Nucleus accumbens (tissue), 56 donors: ENCODE measurements at regions not wholly inside any gene's neighbourhood (a gene's known extent, or its start where the extent isn't known, plus 50 kb on each side); places are given as distances from the start of the nearest gene placed in this dataset.

Source experiments
- DNase-seq, 56 donors: peaks; one replicate each; lab custom pipeline; 2025; lab: John Stamatoyannopoulos, UW

GRCh38 chr7:22659741-22660140 lies 67.3 kb upstream of the IL6 start:
- DNase-seq: no peak

- DNase-seq: no peak
Observed at GRCh38 chr7:22658031-22658430, 69.0 kb upstream of the IL6 start.

- DNase-seq: no peak
Observed at GRCh38 chr7:22657479-22657878, 69.5 kb upstream of the IL6 start.

DNA sequence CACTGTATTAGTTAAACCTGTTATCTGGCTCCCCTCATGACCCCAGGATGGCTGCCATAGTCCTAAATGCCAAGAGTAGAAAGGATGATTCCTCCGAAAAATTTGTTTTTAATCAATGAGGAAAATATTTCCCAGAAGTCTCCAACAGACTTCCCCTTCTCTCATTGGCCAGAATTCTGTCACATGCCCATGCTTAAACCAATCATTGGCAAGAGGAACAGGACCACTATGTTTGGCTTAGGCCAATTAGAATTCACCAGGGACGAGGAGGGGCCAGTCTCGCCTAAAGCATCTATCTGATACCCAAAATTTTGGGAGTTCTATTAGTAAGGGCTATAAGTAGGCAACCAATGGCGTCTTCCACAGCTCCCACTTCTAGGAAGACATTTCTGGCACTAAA lies 71.2 kb upstream of the IL6 start:
- DNase-seq: no peak

GRCh38 chr7:22654831-22655230 lies 72.2 kb upstream of the IL6 start:
- DNase-seq: no peak

DNA sequence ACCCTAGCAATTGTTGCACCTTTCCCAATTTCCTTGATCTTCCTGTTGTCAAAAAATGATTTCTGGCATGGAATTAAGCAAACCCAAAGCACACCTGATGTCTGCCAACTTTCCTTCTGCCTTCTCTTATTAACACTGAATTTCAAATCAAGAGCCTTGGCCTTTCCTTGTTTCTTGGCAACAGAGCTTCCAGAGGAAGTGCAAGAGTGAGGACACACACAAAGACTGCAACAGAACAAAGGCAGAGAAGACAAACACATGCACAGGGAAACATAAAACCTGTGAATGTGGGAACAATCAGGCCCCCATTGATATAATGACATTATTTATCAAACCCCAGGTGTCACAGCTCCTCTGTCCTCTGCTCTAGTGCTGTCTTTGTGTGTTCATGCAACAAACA lies 73.0 kb upstream of the IL6 start:
- DNase-seq: no peak

DNA sequence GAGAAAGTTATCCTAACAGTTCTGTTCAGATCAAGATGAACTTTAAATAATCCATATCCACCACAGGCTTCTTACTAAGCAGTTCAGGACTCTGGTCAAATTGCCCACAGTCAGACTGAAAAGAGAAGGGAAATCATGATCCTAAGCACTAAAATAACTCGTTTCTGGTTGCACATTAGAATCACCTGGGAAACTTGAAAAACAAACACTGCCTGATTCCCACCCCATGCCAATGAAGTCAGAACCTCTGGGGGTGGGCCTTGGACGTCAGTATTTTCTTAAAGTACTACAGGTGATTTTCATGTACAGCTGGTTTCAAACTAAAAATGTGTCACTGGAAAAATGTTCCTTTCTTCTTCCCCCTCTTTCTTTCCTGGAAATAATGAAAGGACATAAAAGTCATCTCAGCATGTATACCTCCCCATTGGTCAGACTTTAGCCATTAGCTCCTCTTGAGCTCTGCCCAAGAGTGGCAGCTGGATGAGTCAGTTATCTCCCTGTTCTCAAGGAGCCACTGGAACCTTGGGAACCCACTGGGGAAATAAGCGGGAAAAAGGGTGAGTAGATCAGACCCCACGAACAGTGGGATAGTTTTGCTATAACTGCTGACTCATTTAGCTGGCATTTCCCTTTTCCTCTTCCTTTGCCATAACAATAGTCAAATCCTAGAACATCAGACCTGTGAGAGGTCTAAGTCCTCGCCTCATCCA lies 75.3 kb upstream of the IL6 start:
- DNase-seq: no peak

- DNase-seq: no peak
Observed at GRCh38 chr7:22651036-22651435, 76.0 kb upstream of the IL6 start.

DNA sequence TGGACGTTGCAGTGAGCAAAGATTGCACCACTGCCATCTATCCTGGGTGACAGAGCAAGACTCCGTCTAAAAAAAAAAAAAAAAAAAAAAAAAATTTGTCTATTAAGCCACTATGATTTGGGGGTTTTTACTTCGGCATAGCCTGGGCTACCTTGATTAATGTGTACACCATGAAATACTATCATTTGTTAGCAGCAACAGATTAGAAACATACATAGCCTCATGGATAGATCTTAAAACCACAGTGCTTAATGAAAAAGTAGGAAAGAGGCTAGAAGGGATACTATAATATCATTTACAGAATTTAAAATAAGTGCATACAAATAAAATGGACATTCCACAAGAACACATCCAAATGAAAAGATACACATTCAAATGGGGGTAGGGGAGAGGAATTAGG lies 77.3 kb upstream of the IL6 start:
- no peak for DNase-seq

GRCh38 chr7:22647451-22648257 lies 79.3 kb upstream of the IL6 start:
- DNase-seq: no peak

DNA sequence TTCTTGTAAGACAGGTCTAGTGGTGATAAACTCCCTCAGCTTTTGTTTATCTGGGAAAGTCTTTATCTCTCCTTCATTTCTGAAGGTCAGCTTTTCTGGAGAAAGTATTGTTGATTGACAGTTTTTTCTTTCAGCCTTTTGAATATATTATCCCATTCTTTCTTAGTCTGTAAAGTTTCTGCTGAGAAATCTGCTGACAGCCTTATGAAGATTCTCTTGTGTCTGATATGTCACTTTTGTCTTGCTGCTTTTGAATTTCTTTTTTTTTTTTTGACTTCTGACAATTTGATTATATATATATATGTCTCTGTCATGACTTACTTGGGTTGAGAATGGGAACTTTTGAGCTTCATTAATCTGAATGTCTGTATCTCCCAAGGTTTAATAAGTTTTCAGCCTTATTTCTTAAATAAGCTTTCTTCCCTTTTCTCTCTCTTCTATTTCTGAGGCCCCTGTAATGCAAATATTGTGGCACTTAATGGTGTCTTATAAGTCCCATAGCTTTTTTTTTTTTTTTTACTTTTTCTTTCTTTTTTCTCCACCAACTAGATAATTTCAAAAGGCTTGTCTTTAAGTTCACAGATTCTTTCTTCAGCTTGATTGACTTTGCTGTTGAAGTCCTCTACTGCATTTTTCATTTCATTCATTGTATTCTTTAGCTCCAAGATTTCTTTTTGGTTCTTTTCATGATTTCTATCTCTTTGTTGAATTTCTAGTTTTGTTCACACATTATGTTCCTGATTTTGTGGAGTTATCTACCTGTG lies 81.4 kb upstream of the IL6 start:
- DNase-seq: no peak

DNA sequence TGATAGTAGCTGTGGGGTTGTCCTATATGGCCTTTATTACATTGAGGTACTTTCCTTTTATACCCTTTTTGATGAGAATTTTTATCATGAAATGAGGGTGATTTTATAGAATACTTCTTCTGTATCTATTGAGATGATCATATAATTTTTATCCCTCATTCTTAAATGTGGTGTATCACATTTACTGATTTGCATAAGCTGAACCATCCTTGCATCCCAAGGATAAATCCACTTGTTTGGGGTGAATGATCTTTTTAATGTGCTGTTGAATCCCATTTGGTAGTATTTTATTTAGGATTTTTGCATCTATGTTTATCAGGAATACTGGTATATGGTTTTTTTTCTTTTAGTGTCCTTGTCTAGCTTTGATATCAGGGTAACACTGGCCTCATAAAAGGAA lies 84.5 kb upstream of the IL6 start:
- no peak for DNase-seq

- no peak for DNase-seq
Observed at GRCh38 chr7:22640269-22640668, 86.7 kb upstream of the IL6 start.

GRCh38 chr7:22639396-22639795 lies 87.6 kb upstream of the IL6 start:
- no peak for DNase-seq

GRCh38 chr7:22635349-22635748 lies 91.7 kb upstream of the IL6 start:
- no peak for DNase-seq

- no peak for DNase-seq
Observed at GRCh38 chr7:22633954-22634474, 93.0 kb upstream of the IL6 start.

DNA sequence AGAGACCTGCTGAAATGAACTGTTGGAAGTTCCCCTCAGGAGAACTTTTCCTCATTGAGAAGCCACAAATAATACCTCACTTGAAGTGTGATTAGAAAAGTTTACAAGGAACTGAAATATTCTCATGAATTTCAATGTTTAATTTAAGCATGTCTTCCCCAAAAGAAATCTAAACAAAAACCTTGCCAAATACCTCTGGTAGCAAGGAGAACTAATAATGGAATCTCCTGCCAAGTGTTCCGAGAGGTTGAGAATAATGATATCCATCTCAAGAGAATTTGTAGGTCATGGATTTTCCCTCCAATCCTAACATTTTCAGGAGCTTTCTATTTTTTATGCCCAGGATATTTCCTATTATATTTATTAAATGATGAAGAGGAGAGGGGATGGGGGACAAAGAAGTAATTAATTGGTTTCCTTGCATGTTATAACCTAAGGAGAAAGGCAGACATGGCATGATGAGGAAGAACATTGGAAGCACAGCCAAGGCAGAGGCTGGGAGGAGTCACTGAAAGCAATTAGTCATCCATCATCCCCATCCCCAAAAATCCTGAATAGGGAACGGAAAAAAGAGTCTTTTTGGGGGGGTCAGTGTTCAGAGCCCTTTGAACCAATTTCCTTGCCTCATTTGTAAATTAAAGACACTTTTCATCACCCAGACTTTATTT lies 93.6 kb upstream of the IL6 start:
- no peak for DNase-seq

DNA sequence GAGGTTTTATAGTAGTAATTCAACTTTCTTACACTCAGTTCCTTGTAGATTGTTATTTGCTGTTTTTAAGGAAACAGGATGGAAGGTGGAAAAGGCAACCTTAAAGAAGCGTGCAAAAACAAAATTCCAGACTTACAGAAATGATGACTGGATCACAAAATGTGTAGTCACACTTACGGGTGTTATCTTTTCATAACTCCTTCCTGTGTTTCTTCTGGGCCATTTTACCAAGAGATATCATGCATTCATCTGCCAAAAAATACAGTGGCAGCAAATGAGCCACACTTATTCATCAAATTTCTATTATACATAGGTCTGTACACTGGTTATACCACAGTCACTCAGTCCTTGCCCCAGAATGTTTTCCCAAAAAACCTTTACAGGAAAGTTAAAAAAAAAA lies 94.3 kb upstream of the IL6 start:
- DNase-seq: no peak

- DNase-seq: no peak
Observed at GRCh38 chr7:22631730-22632129, 95.3 kb upstream of the IL6 start.

- DNase-seq: no peak
Observed at GRCh38 chr7:22630069-22630468, 96.9 kb upstream of the IL6 start.

GRCh38 chr7:22629056-22629455 lies 97.9 kb upstream of the IL6 start:
- no peak for DNase-seq
